WTC11 (cell line): ENCODE measurements at regions not wholly inside any gene's neighbourhood (a gene's known extent, or its start where the extent isn't known, plus 50 kb on each side); places are given as distances from the start of the nearest gene placed in this dataset.

ENCODE experiments used
- CREB1 ChIP-seq: sonication (generic); formaldehyde crosslinking; IDR thresholded peaks from 2 replicates; pipeline ENCODE4 v1.8.0; 2023; ENCODE audit warnings: mild to moderate bottlenecking, missing genetic modification reagents
- GRHL2 ChIP-seq: fragments of 250-450 bp; sonication (Bioruptor Pico); IDR thresholded peaks from 2 replicates; pipeline ENCODE4 v1.8.0; 2022; ENCODE audit warnings: mild to moderate bottlenecking, moderate library complexity; ENCODE audit not compliant: insufficient replicate concordance, severe bottlenecking
- HMGA2 ChIP-seq: fragments of 250-450 bp; sonication (Bioruptor Pico); IDR thresholded peaks from 2 replicates; pipeline ENCODE4 v1.4.0; 2021; ENCODE audit warnings: mild to moderate bottlenecking, moderate library complexity
- JUN ChIP-seq: sonication (generic); formaldehyde crosslinking; IDR thresholded peaks from 2 replicates; pipeline ENCODE4 v1.8.0; 2023; ENCODE audit warnings: mild to moderate bottlenecking, missing genetic modification reagents
- NFATC4 ChIP-seq: fragments of 250-450 bp; sonication (Bioruptor Pico); IDR thresholded peaks from 2 replicates; pipeline ENCODE4 v1.9.0; 2021; ENCODE audit warnings: mild to moderate bottlenecking
- NR2C2 ChIP-seq: sonication (generic); formaldehyde crosslinking; IDR thresholded peaks from 2 replicates; pipeline ENCODE4 v1.8.0; 2022; ENCODE audit warnings: mild to moderate bottlenecking, missing genetic modification reagents
- OVOL2 ChIP-seq: fragments of 250-450 bp; sonication (Bioruptor Pico); IDR thresholded peaks from 2 replicates; pipeline ENCODE4 v1.9.0; 2021; ENCODE audit warnings: mild to moderate bottlenecking, borderline replicate concordance
- TF ChIP-seq, protein P1 (sequence below): fragments of 200-600 bp; IDR thresholded peaks from 2 replicates; pipeline ENCODE4 v1.8.0; 2022; ENCODE audit warnings: antibody characterized with exemption
- TF ChIP-seq, protein P2 (sequence below): sonication (generic); formaldehyde crosslinking; IDR thresholded peaks from 2 replicates; pipeline ENCODE4 v1.8.0; 2022; ENCODE audit warnings: mild to moderate bottlenecking, missing genetic modification reagents
- TF ChIP-seq, protein P3 (sequence below): sonication (generic); formaldehyde crosslinking; IDR thresholded peaks from 2 replicates; pipeline ENCODE4 v1.8.1; 2023; ENCODE audit warnings: mild to moderate bottlenecking, missing genetic modification reagents, moderate library complexity
- TF ChIP-seq, protein P4 (sequence below): sonication (generic); formaldehyde crosslinking; IDR thresholded peaks from 2 replicates; pipeline ENCODE4 v1.8.0; 2022; ENCODE audit warnings: missing genetic modification reagents
- TF ChIP-seq, protein P5 (sequence below): sonication (generic); formaldehyde crosslinking; IDR thresholded peaks from 2 replicates; pipeline ENCODE4 v1.8.1; 2023; ENCODE audit warnings: mild to moderate bottlenecking, missing genetic modification reagents
- TF ChIP-seq, protein P6 (sequence below): sonication (generic); formaldehyde crosslinking; conservative IDR thresholded peaks from 2 replicates; pipeline ENCODE4 v1.8.1; 2023; ENCODE audit warnings: mild to moderate bottlenecking, low read depth, missing genetic modification reagents, moderate library complexity

DNA sequence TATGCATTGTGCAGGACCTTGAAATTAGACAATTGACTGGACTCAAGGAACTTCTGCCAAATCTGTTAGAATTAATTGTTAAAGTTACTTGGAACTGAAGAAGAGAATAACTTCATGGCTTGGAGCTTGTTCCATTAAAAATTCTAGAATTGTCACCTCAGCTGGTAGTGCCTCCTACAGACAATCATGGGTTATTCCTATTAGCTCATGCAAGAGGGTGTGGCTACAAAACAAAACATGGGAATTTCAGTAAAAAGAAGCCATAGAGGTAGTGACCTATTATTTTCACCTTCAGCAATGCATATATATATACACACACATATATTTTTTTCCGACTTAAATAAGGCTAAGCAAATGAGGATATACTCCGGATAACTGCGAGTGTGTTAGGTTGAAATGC lies 181.9 kb upstream of the DTNA start:
- TF ChIP-seq, protein P1, sequence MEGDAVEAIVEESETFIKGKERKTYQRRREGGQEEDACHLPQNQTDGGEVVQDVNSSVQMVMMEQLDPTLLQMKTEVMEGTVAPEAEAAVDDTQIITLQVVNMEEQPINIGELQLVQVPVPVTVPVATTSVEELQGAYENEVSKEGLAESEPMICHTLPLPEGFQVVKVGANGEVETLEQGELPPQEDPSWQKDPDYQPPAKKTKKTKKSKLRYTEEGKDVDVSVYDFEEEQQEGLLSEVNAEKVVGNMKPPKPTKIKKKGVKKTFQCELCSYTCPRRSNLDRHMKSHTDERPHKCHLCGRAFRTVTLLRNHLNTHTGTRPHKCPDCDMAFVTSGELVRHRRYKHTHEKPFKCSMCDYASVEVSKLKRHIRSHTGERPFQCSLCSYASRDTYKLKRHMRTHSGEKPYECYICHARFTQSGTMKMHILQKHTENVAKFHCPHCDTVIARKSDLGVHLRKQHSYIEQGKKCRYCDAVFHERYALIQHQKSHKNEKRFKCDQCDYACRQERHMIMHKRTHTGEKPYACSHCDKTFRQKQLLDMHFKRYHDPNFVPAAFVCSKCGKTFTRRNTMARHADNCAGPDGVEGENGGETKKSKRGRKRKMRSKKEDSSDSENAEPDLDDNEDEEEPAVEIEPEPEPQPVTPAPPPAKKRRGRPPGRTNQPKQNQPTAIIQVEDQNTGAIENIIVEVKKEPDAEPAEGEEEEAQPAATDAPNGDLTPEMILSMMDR: no peak
- TF ChIP-seq JUN: no peak
- no peak for TF ChIP-seq NR2C2 (CRISPR knock-in tag)
- no peak for TF ChIP-seq OVOL2 (CRISPR knock-in tag)
- TF ChIP-seq, protein P2, sequence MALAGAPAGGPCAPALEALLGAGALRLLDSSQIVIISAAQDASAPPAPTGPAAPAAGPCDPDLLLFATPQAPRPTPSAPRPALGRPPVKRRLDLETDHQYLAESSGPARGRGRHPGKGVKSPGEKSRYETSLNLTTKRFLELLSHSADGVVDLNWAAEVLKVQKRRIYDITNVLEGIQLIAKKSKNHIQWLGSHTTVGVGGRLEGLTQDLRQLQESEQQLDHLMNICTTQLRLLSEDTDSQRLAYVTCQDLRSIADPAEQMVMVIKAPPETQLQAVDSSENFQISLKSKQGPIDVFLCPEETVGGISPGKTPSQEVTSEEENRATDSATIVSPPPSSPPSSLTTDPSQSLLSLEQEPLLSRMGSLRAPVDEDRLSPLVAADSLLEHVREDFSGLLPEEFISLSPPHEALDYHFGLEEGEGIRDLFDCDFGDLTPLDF (CRISPR knock-in tag): no peak
- TF ChIP-seq, protein P3, sequence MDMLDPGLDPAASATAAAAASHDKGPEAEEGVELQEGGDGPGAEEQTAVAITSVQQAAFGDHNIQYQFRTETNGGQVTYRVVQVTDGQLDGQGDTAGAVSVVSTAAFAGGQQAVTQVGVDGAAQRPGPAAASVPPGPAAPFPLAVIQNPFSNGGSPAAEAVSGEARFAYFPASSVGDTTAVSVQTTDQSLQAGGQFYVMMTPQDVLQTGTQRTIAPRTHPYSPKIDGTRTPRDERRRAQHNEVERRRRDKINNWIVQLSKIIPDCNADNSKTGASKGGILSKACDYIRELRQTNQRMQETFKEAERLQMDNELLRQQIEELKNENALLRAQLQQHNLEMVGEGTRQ: no peak
- TF ChIP-seq, protein P4, sequence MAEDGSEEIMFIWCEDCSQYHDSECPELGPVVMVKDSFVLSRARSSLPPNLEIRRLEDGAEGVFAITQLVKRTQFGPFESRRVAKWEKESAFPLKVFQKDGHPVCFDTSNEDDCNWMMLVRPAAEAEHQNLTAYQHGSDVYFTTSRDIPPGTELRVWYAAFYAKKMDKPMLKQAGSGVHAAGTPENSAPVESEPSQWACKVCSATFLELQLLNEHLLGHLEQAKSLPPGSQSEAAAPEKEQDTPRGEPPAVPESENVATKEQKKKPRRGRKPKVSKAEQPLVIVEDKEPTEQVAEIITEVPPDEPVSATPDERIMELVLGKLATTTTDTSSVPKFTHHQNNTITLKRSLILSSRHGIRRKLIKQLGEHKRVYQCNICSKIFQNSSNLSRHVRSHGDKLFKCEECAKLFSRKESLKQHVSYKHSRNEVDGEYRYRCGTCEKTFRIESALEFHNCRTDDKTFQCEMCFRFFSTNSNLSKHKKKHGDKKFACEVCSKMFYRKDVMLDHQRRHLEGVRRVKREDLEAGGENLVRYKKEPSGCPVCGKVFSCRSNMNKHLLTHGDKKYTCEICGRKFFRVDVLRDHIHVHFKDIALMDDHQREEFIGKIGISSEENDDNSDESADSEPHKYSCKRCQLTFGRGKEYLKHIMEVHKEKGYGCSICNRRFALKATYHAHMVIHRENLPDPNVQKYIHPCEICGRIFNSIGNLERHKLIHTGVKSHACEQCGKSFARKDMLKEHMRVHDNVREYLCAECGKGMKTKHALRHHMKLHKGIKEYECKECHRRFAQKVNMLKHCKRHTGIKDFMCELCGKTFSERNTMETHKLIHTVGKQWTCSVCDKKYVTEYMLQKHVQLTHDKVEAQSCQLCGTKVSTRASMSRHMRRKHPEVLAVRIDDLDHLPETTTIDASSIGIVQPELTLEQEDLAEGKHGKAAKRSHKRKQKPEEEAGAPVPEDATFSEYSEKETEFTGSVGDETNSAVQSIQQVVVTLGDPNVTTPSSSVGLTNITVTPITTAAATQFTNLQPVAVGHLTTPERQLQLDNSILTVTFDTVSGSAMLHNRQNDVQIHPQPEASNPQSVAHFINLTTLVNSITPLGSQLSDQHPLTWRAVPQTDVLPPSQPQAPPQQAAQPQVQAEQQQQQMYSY: no peak
- TF ChIP-seq, protein P5, sequence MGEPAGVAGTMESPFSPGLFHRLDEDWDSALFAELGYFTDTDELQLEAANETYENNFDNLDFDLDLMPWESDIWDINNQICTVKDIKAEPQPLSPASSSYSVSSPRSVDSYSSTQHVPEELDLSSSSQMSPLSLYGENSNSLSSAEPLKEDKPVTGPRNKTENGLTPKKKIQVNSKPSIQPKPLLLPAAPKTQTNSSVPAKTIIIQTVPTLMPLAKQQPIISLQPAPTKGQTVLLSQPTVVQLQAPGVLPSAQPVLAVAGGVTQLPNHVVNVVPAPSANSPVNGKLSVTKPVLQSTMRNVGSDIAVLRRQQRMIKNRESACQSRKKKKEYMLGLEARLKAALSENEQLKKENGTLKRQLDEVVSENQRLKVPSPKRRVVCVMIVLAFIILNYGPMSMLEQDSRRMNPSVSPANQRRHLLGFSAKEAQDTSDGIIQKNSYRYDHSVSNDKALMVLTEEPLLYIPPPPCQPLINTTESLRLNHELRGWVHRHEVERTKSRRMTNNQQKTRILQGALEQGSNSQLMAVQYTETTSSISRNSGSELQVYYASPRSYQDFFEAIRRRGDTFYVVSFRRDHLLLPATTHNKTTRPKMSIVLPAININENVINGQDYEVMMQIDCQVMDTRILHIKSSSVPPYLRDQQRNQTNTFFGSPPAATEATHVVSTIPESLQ (CRISPR knock-in tag): no peak
- TF ChIP-seq NFATC4 (CRISPR knock-in tag): no peak
- TF ChIP-seq GRHL2 (CRISPR knock-in tag): no peak
- TF ChIP-seq, protein P6, sequence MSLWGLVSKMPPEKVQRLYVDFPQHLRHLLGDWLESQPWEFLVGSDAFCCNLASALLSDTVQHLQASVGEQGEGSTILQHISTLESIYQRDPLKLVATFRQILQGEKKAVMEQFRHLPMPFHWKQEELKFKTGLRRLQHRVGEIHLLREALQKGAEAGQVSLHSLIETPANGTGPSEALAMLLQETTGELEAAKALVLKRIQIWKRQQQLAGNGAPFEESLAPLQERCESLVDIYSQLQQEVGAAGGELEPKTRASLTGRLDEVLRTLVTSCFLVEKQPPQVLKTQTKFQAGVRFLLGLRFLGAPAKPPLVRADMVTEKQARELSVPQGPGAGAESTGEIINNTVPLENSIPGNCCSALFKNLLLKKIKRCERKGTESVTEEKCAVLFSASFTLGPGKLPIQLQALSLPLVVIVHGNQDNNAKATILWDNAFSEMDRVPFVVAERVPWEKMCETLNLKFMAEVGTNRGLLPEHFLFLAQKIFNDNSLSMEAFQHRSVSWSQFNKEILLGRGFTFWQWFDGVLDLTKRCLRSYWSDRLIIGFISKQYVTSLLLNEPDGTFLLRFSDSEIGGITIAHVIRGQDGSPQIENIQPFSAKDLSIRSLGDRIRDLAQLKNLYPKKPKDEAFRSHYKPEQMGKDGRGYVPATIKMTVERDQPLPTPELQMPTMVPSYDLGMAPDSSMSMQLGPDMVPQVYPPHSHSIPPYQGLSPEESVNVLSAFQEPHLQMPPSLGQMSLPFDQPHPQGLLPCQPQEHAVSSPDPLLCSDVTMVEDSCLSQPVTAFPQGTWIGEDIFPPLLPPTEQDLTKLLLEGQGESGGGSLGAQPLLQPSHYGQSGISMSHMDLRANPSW (CRISPR knock-in tag): no peak
- no peak for TF ChIP-seq CREB1 (CRISPR knock-in tag)
- TF ChIP-seq HMGA2: no peak
